BE2C (cell line): ENCODE measurements at regions not wholly inside any gene's neighbourhood (a gene's known extent, or its start where the extent isn't known, plus 50 kb on each side); places are given as distances from the start of the nearest gene placed in this dataset.

Experiments used
- DNase-seq: peaks from one replicate; pipeline ENCODE4 v3.0.0-alpha.2; 2020
- H3K27me3 ChIP-seq: fragments of 250-450 bp; sonication (Bioruptor Pico); 2 replicates; pipeline ENCODE4 v1.5.1; 2020; ENCODE audit warnings: mild to moderate bottlenecking
- H3K36me3 ChIP-seq: fragments of 250-450 bp; sonication (Bioruptor Pico); 2 replicates; pipeline ENCODE4 v1.5.1; 2020; ENCODE audit warnings: mild to moderate bottlenecking
- H3K4me1 ChIP-seq: fragments of 250-450 bp; sonication (Bioruptor Pico); 2 replicates; pipeline ENCODE4 v1.5.1; 2020
- H3K4me3 ChIP-seq: 2 replicates; pipeline ENCODE4 v1.5.1; 2011; ENCODE audit warnings: low read depth, low read length
- H3K9me3 ChIP-seq: fragments of 250-450 bp; sonication (Bioruptor Pico); 2 replicates; pipeline ENCODE4 v1.5.1; 2020
- CTCF ChIP-seq: IDR thresholded peaks from 2 replicates; pipeline ENCODE4 v1.5.1; 2012; ENCODE audit warnings: mild to moderate bottlenecking, low read depth, low read length

DNA sequence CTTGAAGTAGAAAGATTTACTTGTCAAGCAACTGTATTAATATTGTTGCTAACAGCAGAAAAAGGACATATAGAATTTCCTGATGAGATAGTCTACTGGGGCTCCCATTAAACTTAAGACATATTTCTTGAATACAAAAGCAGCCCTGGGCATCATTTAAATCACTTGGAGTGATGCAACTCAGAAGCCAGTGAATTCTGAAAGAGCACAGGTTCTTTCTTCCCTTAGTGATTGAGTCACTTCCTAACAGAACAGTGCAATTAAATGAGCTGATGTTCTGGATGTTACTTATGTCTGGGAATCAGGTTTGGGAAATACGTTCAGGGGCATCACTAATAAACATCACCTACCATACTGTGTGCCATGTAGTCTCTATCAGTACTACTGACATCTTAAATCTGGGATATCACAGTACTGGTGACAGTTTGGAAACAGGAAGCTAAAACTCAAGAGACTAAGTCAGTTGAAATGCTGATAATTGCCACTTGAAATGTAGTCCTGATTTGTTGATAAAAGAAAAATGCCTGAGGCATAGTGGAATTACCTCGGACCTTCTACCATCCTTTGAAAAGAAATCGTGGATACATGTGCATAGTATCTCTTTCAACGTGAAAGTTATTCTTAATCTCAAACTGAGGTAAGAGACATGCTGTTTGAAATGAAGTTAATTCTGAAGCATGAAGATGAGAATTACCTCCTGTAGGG is 249.2 kb upstream of the GPRIN3 start:
- TF ChIP-seq CTCF = no peak
- DNase-seq = no peak
- H3K4me3 ChIP-seq = no peak overlapping the region
- H3K4me1 ChIP-seq = no peaks in the 10 kb centered on the region
- H3K27me3 ChIP-seq = no peaks in the 10 kb centered on the region
- no peaks in the 10 kb centered on the region for H3K36me3 ChIP-seq
- H3K9me3 ChIP-seq = no peaks in the 10 kb centered on the region

GRCh38 chr4:89551191-89551590 is 243.6 kb upstream of the GPRIN3 start:
- H3K4me1 ChIP-seq = no peaks in the 10 kb centered on the region

GRCh38 chr4:89549907-89550306 is 242.3 kb upstream of the GPRIN3 start:
- no peak for DNase-seq
- no peaks in the 10 kb centered on the region for H3K27me3 ChIP-seq
- no peaks in the 10 kb centered on the region; the same call in none of the 2 replicates for H3K9me3 ChIP-seq
- H3K4me3 ChIP-seq = no peak overlapping the region
- no peak for TF ChIP-seq CTCF
- no peaks in the 10 kb centered on the region for H3K4me1 ChIP-seq
- H3K36me3 ChIP-seq = no peaks in the 10 kb centered on the region

More at GRCh38 chr4:89551191-89551590, 243.6 kb upstream of the GPRIN3 start:
- TF ChIP-seq CTCF = no peak
- Histone ChIP-seq H3K36me3 (no peaks in the 10 kb centered on the region), H3K4me3 (no peak overlapping the region), H3K27me3 (no peaks in the 10 kb centered on the region), H3K9me3 (no peaks in the 10 kb centered on the region; the same call in 1 of the 2 replicates)
- no peak for DNase-seq

GRCh38 chr4:89545315-89545714 is 237.7 kb upstream of the GPRIN3 start:
- H3K9me3 ChIP-seq = no peaks in the 10 kb centered on the region; the same call in none of the 2 replicates
- no peak for DNase-seq
- no peak for TF ChIP-seq CTCF
- no peaks in the 10 kb centered on the region for H3K4me1 ChIP-seq
- no peak overlapping the region for H3K4me3 ChIP-seq
- H3K36me3 ChIP-seq = no peaks in the 10 kb centered on the region
- no peaks in the 10 kb centered on the region for H3K27me3 ChIP-seq

DNA sequence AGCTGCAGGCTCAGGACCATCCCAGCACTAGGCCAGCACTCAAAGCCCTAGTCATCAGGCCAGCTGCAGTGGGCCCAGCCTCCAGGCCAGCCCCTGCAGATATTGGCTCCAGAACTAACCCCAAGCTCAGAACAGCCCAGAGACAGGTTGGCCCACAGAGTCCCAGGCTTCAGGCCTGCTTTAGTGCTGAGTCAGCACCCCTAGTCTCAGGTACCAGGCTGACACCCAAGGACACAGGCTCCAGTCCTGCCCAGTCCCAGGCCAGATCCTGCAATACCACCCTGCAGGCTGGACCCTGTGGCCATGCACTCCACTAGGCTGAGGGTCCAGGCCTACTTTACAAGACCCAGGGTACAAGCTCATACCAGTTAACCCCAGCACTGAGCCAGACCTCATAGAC is 234.4 kb upstream of the GPRIN3 start:
- no peaks in the 10 kb centered on the region for H3K36me3 ChIP-seq
- no peak for TF ChIP-seq CTCF
- no peaks in the 10 kb centered on the region for H3K27me3 ChIP-seq
- H3K4me3 ChIP-seq = no peak overlapping the region
- no peaks in the 10 kb centered on the region for H3K4me1 ChIP-seq
- DNase-seq = no peak
- H3K9me3 ChIP-seq = no peaks in the 10 kb centered on the region; the same call in 1 of the 2 replicates

- no peaks in the 10 kb centered on the region for H3K4me1 ChIP-seq
- DNase-seq = no peak
These were observed 232.5 kb upstream of the GPRIN3 start for GRCh38 chr4:89539797-89540711.

More at GRCh38 chr4:89539797-89540711, 232.5 kb upstream of the GPRIN3 start:
- H3K9me3 ChIP-seq = no peaks in the 10 kb centered on the region; the same call in 1 of the 2 replicates
- TF ChIP-seq CTCF = no peak
- no peaks in the 10 kb centered on the region for H3K27me3 ChIP-seq
- no peak overlapping the region for H3K4me3 ChIP-seq
- H3K36me3 ChIP-seq = no peaks in the 10 kb centered on the region
